HG02885 (cell line): ENCODE measurements at regions not wholly inside any gene's neighbourhood (a gene's known extent, or its start where the extent isn't known, plus 50 kb on each side); places are given as distances from the start of the nearest gene placed in this dataset.
"Not testable (repeated sequence)": the region's sequence is repeated elsewhere in the genome, so short reads cannot be mapped to it uniquely, and the experiment has no call there.

Experiments used
- ATAC-seq: cut with Tn5 transposase; IDR thresholded peaks from one replicate; pipeline ENCODE4 v1.9.1; 2021; ENCODE audit warnings: mild to moderate bottlenecking; ENCODE audit not compliant: unreplicated experiment, poor library complexity

DNA sequence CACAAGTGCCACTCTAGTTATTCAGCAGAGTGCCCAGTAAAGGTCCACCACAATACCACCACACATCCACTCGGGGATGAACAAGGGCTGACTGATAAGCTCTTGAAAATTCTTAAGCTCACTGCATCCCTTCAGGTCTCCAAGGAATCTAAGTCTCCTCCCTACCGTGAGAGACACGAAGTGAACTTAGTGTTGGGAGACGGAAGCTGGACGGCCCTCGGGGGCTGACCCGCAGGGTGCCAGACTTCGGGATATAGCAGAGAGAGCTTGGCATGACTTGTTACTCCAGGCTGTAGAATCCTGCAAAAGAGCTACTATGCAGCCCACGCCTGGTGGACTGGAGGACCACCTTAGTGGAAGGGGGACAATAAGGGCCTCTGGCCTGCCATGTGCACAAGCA is 75.1 kb downstream of the LYZL1 start:
- not testable (repeated sequence) for ATAC-seq

DNA sequence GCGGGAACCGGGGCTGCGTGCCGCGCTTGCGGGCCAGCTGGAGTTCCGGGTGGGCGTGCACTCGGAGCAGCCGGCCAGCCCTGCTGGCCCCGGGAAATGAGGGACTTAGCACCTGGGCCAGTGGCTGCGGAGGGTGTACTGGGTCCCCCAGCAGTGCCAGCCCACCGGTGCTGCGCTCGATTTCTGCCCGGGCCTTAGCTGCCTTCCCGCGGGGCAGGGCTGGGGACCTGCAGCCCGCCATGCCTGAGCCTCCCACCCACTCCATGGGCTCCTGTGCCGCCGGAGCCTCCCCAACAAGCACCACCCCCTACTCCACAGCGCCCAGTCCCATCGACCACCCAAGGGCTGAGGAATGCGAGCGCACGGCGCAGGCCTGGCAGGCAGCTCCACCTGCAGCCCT is 77.3 kb downstream of the LYZL1 start:
- ATAC-seq = not testable (repeated sequence)

- no peak for ATAC-seq
Observed at GRCh38 chr10:29369419-29369818, 80.5 kb downstream of the LYZL1 start.

DNA sequence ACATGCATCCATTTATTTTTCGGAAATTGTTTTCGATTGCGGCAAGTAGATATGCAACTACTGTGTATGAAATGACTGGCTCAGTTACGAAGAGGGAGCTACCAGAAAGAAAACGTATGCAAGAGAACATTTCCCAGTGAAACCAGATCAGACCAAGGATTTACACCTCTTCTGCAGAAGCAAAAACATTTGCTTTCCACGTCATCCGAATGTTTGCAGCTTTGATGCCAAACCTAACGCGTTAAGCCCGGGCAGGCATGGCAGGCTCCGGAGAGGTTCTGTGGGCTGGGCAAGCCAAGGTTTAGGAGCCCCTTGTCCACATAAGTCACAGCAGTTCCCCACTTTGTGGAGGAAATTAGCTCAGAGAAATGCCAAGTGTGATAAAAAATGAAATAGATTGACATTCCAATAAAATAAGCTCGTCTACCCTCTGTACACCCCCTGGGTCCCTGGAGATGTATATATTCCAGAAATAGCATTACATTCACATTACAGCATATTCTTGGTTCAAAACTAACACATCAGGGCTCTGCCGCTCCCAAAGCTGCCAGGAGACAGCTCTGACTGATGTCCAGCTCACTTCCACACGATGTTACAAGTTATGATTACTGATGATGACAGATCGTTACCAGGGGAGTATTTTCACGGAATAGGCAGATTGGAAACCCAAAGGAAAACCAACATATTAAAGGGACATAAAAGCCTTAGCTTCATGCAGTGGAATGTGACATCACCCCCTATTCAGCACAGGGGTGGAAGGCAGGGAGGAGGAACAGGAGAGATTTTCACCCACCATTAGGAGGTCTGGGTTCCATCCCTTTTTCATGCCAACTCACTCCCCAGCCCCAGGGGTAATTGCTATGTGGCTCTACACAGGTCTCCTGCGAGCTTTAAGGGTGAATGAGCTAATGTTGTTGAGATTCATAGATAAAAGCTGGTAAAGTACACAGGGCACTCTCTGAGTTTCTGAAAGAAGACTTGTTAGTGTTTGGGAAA is 81.5 kb downstream of the LYZL1 start:
- ATAC-seq = no peak

DNA sequence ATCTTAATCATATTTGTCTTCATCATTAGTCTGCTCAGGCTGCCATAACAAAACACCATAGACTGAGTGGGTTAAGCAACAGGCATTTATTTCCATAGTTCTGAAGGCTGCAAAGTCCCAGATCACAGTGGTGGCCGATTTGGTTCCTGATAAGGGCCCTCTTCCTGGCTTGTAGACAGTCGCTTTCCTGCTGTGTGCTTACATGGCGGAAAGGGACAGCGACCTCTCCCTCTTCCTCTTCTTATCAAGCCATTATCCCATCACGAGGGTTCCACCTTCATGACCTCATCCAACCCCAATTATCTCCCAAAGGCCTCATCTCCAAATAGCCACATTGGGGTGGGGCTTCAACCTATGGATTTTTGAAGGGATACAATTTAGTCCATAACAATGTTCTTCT is 84.0 kb downstream of the LYZL1 start:
- no peak for ATAC-seq

- no peak for ATAC-seq
Observed at GRCh38 chr10:29374162-29374561, 85.3 kb downstream of the LYZL1 start.

GRCh38 chr10:29375888-29376287 is 87.0 kb downstream of the LYZL1 start:
- ATAC-seq = no peak

GRCh38 chr10:29377333-29377961 is 88.6 kb downstream of the LYZL1 start:
- no peak for ATAC-seq

- no peak for ATAC-seq
Observed at GRCh38 chr10:29378106-29378505, 89.2 kb downstream of the LYZL1 start.

- peak; percentile 59 for ATAC-seq
Observed at GRCh38 chr10:29379208-29379607, 90.3 kb downstream of the LYZL1 start.

DNA sequence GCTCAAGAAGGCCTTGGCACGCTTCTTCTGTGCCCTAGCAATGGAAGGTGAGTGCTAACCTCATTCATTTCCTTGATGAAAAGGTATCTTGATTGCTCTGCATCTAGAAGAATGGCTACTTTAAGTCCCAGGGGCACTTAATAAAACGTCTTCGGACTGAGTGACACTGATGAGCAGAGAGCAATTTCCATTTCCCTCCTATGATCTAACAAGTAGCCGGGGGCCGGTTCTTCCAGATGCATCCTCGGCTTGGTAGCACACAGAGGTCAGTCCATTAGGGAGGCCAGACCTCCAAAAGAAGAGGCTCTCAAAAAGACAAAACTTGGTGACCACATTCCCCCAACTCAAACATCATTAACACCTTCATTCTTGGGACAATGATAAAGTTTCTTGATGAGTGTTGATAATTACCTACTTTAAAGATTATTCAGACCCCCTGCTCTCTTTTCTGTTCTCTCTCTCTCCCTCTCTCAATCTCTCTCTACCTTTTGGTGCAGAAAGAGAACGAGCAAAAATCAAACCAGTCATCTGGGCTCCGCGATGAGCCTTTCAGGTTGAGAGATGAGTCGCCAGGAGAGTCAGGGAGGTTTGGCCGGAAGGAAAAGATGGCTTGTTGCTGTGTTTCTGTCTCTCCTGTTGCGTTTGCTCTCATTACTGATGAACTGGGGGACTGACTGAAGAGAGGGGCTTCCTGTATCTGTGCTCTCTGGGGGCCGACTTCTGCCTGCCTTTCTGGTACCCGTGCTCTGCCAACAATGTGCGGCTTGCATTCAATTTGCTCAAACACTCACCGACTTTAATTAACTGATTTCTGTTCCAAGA is 91.1 kb downstream of the LYZL1 start:
- ATAC-seq = not testable (repeated sequence)

- ATAC-seq = not testable (repeated sequence)
Observed at GRCh38 chr10:29380599-29381511, 92.0 kb downstream of the LYZL1 start.

GRCh38 chr10:29386342-29386999 is 97.6 kb downstream of the LYZL1 start:
- ATAC-seq = peak; percentile 70

- no peak for ATAC-seq
Observed at GRCh38 chr10:29387269-29387668, 98.4 kb downstream of the LYZL1 start.

DNA sequence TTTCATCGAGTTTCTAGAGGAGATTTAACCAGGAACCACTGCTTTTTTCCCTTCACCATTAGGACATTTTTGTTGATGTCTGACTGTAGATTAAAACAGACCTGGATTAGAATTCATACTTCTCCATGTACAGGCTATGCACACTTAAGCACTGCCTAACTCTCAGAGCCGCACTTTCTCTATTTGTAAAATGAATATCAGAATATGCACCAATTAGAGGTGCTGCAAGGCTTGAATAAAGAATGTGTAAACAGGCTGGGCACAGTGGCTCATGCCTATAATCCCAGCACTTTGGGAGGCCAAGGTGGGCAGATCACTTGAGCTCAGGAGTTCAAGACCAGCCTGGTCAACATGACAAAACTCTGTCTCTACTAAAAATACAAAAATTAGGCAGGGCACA is 99.2 kb downstream of the LYZL1 start:
- ATAC-seq = not testable (repeated sequence)

DNA sequence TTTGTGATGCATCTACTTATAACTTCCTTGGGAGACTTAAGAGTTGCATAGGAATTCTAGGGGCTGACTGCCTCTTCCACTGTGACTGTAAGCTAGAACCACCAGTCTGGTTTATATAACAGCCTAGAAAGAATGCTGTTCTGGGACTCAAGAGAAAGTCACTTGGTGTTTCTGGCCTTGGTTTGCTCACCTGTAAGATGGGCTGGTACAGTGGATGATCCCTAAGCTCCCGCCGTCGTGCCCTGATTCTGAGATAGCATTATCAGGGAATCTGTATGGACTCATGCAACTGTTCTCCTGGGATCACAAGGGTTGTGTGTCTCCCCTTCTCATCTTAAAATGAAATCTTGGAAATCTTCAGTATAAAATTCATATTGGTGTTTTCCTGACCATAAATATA is 100.6 kb downstream of the LYZL1 start:
- ATAC-seq = no peak

DNA sequence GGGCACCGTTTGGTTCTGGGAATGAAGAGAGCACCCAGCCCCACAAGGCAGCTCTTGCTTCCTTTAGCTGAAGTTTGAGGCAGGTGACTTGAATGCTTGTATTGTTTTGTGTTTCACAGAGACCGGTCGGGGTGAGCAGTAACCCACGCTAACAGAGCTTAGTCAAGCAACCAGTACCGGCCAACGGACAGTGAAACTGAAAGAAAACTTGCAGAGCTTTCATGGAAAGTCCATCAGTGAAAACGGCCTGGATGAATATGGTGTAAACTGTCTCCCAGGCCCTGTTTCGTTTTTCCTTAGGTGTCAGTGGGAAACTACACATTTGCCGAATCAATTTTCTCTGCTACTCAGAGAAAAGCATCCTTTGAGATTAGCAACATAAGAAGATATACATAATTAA is 101.1 kb downstream of the LYZL1 start:
- ATAC-seq = no peak

DNA sequence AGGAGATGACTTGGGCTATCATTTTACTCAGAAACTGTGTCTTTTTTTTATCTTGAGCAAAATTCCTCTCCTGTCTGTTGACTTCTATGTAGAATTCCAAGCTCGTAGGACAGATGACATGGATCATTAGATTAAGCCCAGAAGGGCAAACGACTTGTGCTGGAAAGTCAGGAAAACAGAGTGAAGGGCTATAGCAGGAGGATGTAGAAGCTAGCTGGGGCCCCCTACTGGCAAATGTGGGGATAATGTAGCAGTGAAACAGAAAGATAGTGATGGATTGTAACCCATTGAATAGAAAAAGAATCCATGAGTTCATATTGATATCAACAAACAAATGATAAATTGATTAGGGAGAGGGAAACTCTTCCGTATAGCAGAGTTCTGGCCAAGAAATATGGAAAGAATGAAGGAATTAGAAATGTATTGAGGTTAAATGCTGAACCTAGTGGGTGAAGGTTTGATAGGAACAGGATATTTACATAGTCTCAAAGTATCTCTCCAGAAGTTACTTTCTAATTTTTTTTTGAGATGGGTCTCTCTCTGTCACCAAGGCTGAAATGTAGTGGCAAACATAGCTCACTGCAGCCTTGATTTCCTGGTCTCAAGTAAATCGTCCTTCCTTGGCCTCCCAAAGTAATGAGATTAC is 103.6 kb downstream of the LYZL1 start:
- ATAC-seq = peak; percentile 82
